CD4-positive, alpha-beta T cell treated with Interferon alpha-2 for 1 hour (primary cell): ENCODE measurements at regions not wholly inside any gene's neighbourhood (a gene's known extent, or its start where the extent isn't known, plus 50 kb on each side); places are given as distances from the start of the nearest gene placed in this dataset.

ENCODE experiments used
- DNase-seq, 2 donors: peaks; one replicate each; pipeline ENCODE4 v3.0.0-alpha.2; 2020 to 2022

GRCh38 chr6:148222846-148223245 lies 119.8 kb upstream of the SASH1 start:
- DNase-seq = no peak

- DNase-seq = no peak
Observed at GRCh38 chr6:148223424-148223842, 119.2 kb upstream of the SASH1 start.

- DNase-seq = no peak
Observed at GRCh38 chr6:148225871-148226270, 116.8 kb upstream of the SASH1 start.

GRCh38 chr6:148226284-148226683 lies 116.4 kb upstream of the SASH1 start:
- no peak for DNase-seq

GRCh38 chr6:148231572-148231971 lies 111.1 kb upstream of the SASH1 start:
- no peak for DNase-seq

- no peak for DNase-seq
Observed at GRCh38 chr6:148235446-148235845, 107.2 kb upstream of the SASH1 start.

GRCh38 chr6:148238713-148239112 lies 103.9 kb upstream of the SASH1 start:
- DNase-seq = no peak

GRCh38 chr6:148239215-148239614 lies 103.4 kb upstream of the SASH1 start:
- DNase-seq = no peak

- no peak for DNase-seq
Observed at GRCh38 chr6:148239801-148240460, 102.7 kb upstream of the SASH1 start.

GRCh38 chr6:148240461-148240840 lies 102.2 kb upstream of the SASH1 start:
- DNase-seq = no peak

GRCh38 chr6:148240861-148241477 lies 101.7 kb upstream of the SASH1 start:
- DNase-seq = no peak

- no peak for DNase-seq
Observed at GRCh38 chr6:148242180-148242579, 100.5 kb upstream of the SASH1 start.

- no peak for DNase-seq
Observed at GRCh38 chr6:148244217-148244935, 98.3 kb upstream of the SASH1 start.

GRCh38 chr6:148247386-148248063 lies 95.1 kb upstream of the SASH1 start:
- no peak for DNase-seq

GRCh38 chr6:148249160-148249559 lies 93.5 kb upstream of the SASH1 start:
- DNase-seq = no peak

GRCh38 chr6:148249679-148250375 lies 92.8 kb upstream of the SASH1 start:
- no peak for DNase-seq

- DNase-seq = peak in 1 of 2 donors; percentile 17
Observed at GRCh38 chr6:148250975-148251685, 91.5 kb upstream of the SASH1 start.

GRCh38 chr6:148251891-148252290 lies 90.7 kb upstream of the SASH1 start:
- no peak for DNase-seq

GRCh38 chr6:148257810-148258209 lies 84.8 kb upstream of the SASH1 start:
- no peak for DNase-seq

- no peak for DNase-seq
Observed at GRCh38 chr6:148258868-148259267, 83.8 kb upstream of the SASH1 start.

GRCh38 chr6:148261470-148261869 lies 81.2 kb upstream of the SASH1 start:
- no peak for DNase-seq

- DNase-seq = no peak
Observed at GRCh38 chr6:148263010-148263409, 79.6 kb upstream of the SASH1 start.
